ENCODE measurements at regions not wholly inside any gene's neighbourhood (a gene's known extent, or its start where the extent isn't known, plus 50 kb on each side); places are given as distances from the start of the nearest gene placed in this dataset.

DNA sequence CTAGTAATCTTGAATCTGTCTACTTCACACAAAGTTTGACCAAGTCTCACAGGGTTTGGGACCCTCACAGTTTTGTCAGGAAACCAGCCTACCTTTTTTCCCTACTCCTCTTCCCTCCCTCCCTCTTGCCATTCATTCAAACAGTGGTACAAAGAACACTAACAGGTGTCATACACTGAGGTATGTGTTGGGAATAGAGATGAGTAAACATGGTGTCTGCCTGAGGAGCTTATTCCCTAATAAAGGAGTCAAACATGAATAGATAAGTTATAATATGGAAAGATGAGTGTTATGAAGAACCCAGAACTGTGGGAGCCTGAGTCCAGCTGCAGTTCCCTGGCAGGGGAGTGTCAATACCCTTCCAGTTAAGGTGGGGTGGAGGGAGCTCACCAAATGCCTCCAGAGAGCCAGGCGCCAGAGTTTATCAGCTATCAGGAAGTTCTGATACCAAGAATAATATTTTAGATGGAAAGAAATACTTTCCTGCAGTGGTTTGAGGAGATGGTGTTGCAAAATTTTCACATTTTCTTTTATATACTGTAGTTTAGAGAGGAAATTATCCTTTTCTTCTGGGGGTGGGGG is 183.4 kb upstream of the NR3C1 start:
- DNase-seq (ENCODE audit: low spot score) = no peak

DNA sequence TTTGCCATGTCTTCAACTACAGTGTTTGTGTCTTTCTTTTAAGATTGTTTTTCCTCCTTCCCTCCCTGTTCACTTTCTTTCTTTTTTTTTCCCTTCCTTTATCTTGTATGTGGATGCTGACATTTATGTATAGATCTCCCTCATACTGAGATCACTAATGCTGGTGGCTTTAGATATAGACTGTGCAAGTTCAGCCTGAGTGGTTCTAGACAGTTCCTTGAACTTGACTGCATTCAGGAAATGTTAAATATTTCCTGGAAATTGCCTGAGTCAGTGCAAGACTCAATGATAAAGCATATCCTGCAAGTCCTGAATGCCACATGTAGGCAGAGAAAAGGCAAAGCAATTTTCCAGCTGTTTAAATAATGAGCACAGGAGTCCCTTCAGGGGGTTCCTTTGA is 182.5 kb upstream of the NR3C1 start:
- DNase-seq (ENCODE audit: low spot score) = no peak

DNA sequence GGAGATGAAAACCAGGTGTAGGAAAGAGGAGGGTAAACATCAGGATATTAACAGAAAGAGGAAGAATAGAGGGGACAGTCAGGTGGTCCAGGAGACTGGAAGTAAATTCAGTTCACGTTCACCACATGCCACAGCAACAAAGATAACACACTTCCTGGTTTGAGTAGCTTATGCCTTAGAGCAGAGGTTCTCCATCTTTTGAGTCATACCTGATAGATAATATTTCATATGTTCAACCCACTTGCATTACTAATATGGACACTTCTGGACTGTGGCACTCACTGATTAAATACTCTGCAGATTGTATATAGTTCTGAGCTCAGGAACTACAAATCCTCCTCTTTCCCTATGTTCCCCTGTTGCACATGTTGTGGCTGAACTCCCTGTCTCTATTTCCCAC is 179.9 kb upstream of the NR3C1 start:
- no peak for DNase-seq (ENCODE audit: low spot score)

DNA sequence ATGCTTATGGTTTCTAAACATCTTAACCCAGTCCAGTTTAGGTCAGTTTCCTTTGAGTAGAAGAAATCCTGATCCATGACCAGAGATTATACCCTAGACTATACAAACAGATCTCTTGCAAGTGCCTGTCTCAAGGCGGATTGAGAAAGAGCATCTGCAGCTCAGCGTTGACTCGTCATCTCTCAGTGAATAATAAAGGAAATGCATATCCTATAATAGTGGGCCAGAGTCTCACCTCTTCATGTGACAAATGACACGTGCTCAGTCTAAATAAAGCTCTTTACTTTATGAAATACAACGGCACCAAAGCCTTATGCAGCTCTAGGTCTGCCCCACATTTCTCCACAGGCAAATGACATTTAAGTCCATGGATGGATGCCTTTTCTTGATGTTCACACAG is 179.4 kb upstream of the NR3C1 start:
- DNase-seq (ENCODE audit: low spot score) = no peak

DNA sequence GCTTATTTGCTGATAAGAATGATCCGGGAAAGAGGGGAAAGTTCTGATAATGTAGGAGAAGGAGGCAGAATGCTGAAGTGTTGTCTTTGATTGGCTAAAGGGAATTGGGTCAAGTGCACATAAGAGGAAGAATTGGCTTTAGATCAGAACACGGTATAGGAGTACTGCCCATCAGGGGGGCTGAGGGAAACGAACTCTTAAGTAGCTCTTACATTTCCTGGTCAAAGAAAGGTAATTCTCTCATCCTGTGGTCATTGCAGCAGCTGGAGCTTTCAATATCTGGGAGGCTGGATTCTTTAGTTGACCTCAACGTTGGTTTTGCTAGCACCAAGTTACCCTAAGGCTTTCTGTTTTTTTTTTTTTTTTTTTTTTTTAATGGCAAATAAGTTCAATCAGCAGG is 178.7 kb upstream of the NR3C1 start:
- DNase-seq (ENCODE audit: low spot score) = no peak

DNA sequence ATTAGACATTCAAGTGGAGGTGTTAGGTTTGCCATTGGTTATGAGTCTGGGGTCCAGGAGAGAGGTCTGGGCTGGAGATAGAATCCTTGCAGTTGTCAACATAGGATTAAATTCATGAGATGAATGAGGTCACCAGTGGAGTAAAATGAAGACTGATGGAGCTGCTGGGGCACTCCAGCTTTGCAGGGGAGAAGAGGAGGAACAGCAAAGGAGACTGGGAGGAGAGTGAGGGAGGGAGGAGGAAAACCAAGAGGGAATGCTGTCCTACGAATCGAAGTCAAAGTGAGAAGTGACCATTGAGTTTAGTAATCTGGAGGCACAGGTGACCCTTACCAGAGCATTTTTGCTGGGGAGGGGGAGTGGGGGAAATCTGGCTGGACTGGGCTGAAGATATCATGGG is 178.2 kb upstream of the NR3C1 start:
- DNase-seq (ENCODE audit: low spot score) = no peak

DNA sequence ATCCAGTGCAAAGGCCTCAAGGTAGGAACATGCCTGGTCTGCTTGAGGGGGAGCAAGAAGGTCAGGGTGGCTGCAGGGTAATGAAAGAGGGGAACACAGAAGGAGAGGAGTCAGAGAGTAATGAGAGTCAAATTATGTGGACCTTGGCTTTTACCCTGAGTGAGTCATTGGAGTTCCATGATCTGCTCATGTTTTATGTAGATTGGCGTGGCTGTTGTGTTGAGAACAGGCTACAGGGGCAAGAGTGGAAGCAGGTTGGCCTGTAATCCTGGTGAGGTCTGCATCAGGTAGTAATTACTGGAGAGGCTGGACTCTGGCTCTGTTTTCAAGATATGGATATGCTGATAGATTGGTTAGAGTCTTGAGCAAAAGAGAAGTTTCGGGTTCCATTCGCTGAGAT is 177.7 kb upstream of the NR3C1 start:
- DNase-seq (ENCODE audit: low spot score) = no peak

DNA sequence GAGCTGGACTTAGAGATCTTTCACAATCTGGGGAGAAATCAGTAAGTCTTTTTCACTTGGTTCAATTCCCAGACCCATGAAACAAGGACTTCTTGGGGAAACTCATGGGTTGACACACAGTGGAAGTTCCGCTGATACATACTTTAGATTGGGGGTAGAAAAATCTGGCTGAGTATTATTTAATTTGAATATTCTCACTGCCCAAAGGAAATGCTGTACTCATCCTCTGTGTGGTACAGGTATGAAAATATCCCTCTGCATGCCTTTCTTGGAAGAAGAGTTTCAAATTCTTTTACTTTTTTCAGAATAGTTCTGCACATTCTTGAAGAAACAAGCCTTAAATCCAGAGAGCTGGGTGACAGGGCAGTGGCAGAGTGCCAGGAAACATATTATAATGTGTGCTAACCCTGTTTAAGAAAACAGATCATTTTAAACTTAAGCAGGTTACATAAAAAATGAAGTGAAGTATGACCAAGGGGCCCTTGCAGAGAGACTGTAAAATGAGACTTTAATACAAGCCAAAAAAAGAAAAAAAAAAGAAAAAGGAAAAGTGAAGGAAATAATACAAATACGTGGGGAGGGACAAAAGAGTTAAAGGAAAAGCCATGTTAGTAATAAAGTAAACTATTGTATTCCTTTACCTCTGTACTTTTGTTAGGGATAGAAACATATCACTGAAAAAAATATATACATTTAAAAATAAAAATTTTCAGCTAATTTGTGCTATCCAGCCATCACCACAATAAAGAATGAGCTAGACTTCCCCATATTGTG is 173.4 kb upstream of the NR3C1 start:
- DNase-seq (ENCODE audit: low spot score) = no peak

DNA sequence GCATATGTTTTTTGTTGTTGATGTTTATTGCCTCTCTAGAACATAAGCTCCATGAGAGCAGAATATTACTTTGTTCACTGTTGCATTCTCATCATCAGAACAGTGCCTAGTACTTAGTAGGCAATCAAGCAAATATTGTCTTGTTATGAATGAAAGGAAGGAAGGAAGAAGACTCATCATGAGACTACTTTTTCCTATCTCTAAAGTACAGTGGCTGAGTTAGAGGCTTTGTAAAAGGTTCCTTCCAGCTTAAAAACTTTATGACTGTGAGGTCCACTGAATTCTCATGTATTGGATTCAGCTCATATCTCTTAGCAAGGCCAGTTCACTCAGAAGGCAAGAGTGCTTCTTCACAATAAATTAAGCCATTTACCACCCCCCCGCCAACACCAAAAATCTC is 171.8 kb upstream of the NR3C1 start:
- DNase-seq (ENCODE audit: low spot score) = no peak

DNA sequence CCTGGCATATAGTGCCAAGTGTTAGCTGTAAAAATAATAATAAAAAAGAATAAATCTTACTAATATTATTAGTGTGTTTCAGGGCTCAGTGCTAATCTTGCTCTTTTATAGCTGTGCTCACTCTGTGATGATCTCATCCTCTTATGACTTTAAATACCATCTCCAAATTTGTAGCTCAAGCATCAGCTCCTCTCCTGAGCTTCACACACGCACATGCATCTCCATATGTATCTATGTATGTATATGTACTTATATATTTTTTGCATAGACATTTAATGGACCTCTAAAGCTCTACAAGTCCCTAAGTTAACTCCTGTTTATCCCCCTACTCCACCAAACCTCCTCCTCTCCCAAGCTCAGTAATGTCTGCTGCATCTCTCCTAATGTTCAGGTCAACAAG is 170.8 kb upstream of the NR3C1 start:
- DNase-seq (ENCODE audit: low spot score) = no peak

DNA sequence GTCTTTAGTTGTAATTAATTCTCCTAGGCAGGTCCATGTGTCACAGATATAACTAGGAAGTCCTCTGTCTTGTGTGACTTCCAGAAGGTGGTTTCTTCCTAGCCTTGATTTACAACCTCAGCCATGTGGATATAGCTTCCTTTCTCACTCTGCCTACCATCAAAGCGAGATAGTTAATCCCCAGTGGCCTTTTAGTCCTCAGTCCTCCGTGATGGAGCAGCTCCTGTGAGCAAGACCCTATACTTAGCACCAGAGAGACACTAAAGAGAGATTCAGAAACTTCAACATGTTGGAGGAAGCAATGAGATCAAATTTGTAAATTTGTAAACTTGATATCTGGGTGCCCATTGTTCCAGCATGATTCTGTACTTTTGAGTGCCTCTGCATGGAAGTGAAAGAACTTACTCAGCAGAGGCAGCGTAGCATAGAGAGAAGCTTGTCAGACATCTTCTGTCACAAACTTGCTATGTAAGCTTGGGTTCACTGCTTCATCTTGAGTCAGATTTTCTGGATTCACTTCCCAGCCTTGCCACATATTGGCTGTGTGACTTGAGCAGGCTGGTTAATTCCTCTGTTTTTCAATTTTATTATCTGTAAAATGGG is 170.2 kb upstream of the NR3C1 start:
- no peak for DNase-seq (ENCODE audit: low spot score)

DNA sequence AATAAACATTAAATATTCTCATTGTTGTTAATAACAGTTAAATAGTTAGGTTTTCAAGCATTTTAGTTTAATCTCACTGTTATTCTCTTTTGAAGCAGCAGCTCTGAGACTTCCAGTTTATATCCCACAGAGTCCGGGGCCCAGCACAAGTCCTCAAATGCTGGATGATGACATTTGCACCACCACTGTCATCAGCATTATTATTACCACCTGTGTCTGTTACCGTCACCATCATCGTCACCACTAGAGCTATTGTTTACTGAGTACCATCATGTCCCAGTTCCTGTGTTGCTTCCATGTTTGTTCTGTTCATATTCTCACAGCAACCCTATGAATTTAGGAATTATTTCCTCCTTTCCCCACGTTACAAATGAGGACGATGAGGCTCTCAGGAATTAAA is 169.2 kb upstream of the NR3C1 start:
- no peak for DNase-seq (ENCODE audit: low spot score)

DNA sequence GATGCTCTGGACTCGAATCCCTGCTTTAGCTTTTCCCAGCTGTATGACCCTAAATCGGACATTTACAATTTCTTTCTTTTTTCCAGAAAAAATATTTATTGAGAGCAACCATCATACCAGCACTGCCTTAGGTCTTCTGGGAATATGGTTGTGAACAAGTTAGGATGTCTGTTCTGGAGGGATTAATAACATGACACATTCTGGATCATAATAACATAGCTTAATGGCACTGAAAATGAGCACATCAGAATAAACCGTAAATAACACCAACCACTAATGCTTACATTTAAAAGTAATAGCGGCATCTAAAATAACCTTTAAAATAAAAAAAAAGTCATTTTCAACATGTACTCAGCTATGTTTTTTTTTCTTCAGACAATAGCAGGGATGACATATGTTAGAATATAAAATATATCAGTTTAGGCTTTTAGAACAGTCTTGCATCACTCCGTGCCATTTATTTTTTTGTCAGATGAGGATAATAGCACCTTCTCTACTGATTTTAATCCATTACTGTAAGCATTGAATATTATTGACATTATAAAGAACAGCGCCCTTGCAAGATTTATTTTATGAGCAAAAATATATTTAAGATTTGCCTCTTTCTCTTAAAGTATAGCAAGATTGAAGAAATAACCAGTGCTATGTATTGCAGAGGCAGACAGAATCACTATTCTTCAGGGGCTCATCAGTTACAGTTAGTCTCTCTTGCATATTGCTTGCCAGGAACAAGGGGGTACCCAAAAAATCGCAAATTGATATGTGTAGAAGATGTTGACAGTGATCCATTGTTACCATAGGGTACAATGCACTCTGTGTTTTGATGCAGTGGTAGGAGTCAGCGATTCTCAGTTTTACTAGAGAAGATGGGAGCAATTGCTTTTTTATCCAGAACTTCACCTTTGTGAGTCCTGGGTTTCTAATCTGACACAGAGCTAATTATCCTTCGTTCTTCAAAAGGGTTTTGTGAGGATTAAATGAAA is 168.4 kb upstream of the NR3C1 start:
- no peak for DNase-seq (ENCODE audit: low spot score)

DNA sequence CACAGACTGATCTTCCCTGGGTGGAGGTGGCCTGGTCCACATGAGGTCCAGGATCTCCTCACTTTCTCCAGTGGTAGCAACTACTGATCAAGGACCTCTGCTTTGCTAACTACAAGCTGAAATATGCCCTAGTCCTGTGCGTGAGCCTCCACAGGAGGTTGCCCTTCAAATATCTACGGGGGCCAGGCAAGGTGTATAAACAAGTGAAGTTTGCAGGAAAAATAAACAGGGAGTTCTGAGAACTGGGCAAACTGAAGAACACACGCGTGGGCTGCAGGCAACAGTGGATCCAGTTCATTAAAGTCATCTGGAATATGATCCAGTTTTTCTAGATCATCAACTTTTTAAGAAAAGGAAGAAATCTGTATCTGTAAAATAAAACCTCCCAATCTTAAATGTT is 167.5 kb upstream of the NR3C1 start:
- no peak for DNase-seq (ENCODE audit: low spot score)

DNA sequence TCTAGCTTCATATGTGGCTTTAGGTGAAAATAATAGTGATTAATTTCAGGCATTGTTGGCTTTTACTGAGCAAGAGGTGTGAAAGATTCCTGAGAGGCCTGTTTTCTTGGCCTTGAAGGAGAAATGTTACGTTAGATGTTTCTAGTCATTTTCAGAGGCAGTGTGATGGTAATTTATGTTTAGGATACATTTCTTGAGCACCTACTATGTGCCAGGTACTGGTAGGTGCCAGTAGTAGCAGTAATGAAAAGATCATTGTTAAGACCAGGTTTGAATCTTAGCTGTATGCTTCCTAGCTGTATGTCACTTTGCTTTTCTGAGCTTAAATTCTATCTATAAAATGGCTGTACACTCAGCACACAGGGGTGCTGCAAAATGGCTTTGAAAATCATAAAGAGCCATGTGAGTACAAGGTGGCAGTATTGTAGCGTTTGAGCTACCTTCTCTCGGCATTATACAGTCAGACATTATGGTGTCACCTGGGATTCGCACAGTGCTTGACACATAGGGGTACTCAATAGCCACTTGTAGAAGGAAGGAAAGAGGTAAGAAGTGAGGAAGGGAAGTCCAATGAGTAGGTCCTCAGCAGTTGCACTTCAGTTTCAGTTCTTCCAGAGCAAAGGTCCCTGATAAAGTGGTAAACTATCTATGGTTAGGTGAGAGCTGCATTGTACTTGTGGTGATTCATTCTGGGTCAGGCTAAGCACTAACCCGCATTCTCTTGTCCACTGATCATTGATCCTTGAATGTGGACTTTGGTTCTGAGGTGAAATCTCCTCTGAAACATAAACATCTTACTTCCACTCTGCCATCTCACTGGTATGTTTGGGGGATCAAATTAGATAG is 166.5 kb upstream of the NR3C1 start:
- DNase-seq (ENCODE audit: low spot score) = no peak

DNA sequence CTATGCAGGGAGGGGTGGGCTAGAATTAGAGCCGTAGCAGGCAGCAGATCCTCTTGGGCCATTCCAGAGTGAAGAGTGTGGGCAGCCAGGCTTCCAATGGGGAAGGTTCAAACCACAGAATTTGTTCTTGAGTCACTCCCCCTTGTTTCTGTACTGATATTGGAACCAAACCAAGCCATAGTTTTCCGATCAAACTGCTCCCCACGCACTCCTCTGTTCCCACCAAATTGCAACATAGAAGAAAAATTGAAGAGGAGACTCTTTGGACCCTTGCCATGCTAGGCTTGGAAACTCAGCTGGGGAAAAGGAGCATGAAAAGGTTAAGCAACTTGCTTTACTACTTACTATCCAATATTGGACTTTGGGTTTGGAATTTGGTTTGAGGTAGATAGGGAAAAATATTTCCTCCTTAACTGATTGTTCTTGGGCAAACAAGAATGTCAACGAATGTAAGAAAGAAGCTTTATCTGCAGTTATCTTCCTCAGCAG is 165.8 kb upstream of the NR3C1 start:
- no peak for DNase-seq (ENCODE audit: low spot score)

DNA sequence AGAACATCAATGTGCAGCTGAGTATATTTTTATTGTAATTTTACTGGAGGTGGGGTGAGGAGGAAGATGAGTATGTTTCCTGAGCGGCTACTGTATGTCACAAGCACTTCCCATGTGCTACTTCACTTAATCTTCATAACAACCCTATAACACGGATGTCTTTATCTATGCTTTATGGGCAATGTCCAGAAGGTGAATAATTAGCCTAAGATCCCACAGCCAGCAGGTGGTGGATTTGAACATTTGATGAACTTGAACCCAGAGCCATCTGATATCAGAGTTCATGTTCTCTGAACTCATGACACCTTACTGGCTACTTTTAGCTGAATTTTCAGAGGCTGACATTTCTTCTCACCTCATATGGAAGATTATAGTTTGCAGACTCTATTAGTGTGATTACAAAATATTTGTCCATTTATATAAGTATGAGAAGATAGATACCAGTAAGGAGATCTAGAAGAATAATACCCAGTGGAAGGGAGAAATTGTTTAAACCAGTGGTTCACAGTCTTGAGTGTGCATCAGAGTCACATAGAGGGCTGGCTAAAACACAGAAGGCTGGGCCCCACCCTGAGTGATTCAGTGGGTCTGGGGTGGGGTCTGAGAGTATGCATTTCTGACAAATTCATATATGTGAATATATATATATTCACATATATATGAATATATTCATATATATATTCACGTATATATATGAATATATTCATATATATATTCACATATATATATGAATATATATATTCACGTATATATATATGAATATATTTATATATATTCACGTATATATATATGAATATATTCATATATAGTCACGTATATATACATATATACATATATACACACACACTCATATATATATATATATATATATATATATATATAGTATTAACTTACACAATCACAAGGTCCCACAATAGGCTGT is 164.4 kb upstream of the NR3C1 start:
- DNase-seq (ENCODE audit: low spot score) = no peak

DNA sequence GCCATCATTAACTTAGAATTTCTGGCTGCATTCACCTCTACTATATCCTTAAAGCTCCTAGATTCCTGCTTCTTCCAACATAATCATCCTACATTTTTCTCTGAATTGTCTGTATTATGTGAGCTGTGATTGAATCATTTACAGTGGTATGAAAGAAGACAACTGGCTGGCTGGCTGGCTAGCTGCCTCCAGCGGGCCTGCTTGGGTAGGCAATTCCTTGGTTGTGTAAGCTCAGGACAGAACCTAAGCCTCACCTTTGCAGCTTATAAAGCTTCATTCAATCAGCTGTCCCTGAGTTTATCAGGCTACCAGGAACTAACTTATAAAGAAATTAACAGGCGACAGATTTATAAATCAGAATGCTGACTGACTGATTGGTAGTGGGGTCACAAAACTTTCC is 162.7 kb upstream of the NR3C1 start:
- DNase-seq (ENCODE audit: low spot score) = no peak

DNA sequence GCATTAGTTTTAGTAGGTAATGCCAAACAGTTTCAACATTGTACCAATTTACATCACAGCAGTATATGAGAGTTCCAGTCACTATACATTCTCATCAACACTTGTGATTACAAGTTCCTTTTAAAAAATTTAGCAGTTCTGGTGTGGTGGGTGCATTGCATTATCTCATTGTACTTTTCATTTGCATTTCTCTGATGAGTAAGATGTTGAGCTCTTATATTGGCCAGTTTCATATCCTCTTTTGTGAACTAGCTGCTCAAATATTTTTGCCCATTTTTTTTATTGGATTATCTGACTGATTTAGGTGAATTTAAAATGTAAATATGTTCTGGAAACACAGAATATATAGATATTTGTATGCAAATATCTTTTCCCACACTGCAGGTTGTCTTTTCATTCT is 160.9 kb upstream of the NR3C1 start:
- no peak for DNase-seq (ENCODE audit: low spot score)

DNA sequence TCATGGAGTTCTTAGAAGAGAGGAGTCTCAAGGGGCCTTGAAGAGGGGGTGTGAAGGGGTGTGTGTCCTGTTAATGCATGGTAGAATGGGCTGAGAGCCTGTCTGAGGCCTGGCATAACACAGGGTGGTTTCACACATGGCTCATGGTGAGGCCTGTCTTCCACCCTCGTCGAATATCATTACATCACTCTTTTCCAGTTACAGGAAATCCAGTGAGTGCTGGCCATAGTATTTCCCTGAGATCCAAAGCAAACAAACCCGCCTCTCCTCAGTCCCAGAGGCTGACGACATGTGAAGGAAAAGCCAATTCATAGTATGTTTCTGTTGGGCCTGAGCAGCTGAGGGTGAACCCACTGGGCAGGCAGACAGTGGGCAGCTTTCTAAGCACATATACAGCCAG is 159.4 kb upstream of the NR3C1 start:
- DNase-seq (ENCODE audit: low spot score) = no peak

Data from cerebellar cortex (tissue), 1 donor.